Thyroid gland (tissue), 4 donors: ENCODE measurements at regions not wholly inside any gene's neighbourhood (a gene's known extent, or its start where the extent isn't known, plus 50 kb on each side); places are given as distances from the start of the nearest gene placed in this dataset.
A peak's percentile ranks its signal among the peaks of the same experiment; 100 is the strongest.

Experiments used
- DNase-seq, 2 donors: peaks; one replicate each; pipeline ENCODE4 v3.0.0-alpha.2; 2019
- H3K27ac ChIP-seq, 3 donors: fragments of 200-600 bp; sonication (generic); 1 replicate in 2 of 3; 2 replicates in 1 of 3; pipeline ENCODE4 v1.5.1; 2016 to 2019; ENCODE audit warnings: mild to moderate bottlenecking in 1 of 3, moderate library complexity in 1 of 3
- H3K27me3 ChIP-seq: fragments of 200-600 bp; sonication (generic); one replicate; pipeline ENCODE4 v1.5.1; 2019
- H3K36me3 ChIP-seq, 2 donors: fragments of 200-600 bp; sonication (generic); one replicate each; pipeline ENCODE4 v1.5.1; 2016 to 2019
- H3K4me1 ChIP-seq, 2 donors: fragments of 200-600 bp; sonication (generic); one replicate each; pipeline ENCODE4 v1.5.1; 2017 to 2019
- H3K4me3 ChIP-seq, 3 donors: fragments of 200-600 bp; sonication (generic); replicated peaks in 1 of 3; 1 replicate in 2 of 3; 2 replicates in 1 of 3; pipeline ENCODE4 v1.5.1; 2016; ENCODE audit warnings: mild to moderate bottlenecking in 1 of 3
- H3K9me3 ChIP-seq: fragments of 200-600 bp; sonication (generic); one replicate; pipeline ENCODE4 v1.5.1; 2017
- POLR2A ChIP-seq, 2 donors: fragments of 450-650 bp; IDR thresholded peaks; one replicate each; pipeline ENCODE4 v1.6.1; 2017; ENCODE audit warnings: antibody characterized with exemption in 2 of 2, mild to moderate bottlenecking in 2 of 2, moderate library complexity in 1 of 2
- WGBS, 2 donors: methylation state at CpG; one replicate each; pipeline ENCODE4 v1.1.5; 2017; 5-methylcytosine and 5-hydroxymethylcytosine counted together
- intact Hi-C: fragments of 100-400 bp; cut with DNase I; formaldehyde crosslinking; loops from one replicate; pipeline ENCODE4 v1.15.1; 2023
- TF ChIP-seq, protein P1 (sequence below), 6 experiments: fragments of 200-600 bp in 3 of 6; fragments of 450-650 bp in 3 of 6; sonication (generic) in 3 of 6; IDR thresholded peaks; one replicate each; pipeline ENCODE4 v1.5.1; 2016 to 2019; ENCODE audit warnings: antibody characterized with exemption in 6 of 6, mild to moderate bottlenecking in 2 of 6, inconsistent platforms in 1 of 6, moderate library complexity in 1 of 6

DNA sequence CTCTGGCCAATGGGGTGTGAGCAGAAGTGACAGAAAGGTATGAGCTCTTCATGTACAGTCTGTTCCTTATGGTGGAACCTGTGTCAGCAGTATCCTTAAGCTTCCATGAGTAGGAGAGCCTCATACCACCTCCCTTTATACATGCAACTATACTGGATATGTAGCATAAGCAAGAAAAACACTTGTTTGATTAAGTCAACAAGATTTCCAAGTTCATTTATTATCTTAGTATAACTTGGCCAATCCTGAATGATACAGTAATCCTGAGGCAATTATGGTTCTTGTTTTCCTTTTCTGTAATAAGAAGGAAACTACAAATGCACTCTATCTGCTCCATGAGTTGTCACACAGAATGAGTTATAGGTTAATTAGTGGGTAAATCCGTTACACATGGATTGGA lies 409.6 kb upstream of the ID4 start:
- H3K27me3 ChIP-seq: no peaks in the 10 kb centered on the region
- H3K4me3 ChIP-seq: no peak overlapping the region
- DNase-seq: no peak
- TF ChIP-seq, protein P1, sequence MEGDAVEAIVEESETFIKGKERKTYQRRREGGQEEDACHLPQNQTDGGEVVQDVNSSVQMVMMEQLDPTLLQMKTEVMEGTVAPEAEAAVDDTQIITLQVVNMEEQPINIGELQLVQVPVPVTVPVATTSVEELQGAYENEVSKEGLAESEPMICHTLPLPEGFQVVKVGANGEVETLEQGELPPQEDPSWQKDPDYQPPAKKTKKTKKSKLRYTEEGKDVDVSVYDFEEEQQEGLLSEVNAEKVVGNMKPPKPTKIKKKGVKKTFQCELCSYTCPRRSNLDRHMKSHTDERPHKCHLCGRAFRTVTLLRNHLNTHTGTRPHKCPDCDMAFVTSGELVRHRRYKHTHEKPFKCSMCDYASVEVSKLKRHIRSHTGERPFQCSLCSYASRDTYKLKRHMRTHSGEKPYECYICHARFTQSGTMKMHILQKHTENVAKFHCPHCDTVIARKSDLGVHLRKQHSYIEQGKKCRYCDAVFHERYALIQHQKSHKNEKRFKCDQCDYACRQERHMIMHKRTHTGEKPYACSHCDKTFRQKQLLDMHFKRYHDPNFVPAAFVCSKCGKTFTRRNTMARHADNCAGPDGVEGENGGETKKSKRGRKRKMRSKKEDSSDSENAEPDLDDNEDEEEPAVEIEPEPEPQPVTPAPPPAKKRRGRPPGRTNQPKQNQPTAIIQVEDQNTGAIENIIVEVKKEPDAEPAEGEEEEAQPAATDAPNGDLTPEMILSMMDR (IDR thresholded peaks at IDR 0.05): no peak
- TF ChIP-seq POLR2A (IDR thresholded peaks at IDR 0.05): no peak
- WGBS, 2 donors: 71 to 82% methylated on average over 1 of the region's 1 CpG
- intact Hi-C loops: no loop called here
- H3K36me3 ChIP-seq: no peaks in the 10 kb centered on the region
- H3K27ac ChIP-seq: no peak overlapping the region
- no peaks in the 10 kb centered on the region for H3K9me3 ChIP-seq
- H3K4me1 ChIP-seq: peaks cover 0 to 7% of the 10 kb centered on the region in 2 donors

DNA sequence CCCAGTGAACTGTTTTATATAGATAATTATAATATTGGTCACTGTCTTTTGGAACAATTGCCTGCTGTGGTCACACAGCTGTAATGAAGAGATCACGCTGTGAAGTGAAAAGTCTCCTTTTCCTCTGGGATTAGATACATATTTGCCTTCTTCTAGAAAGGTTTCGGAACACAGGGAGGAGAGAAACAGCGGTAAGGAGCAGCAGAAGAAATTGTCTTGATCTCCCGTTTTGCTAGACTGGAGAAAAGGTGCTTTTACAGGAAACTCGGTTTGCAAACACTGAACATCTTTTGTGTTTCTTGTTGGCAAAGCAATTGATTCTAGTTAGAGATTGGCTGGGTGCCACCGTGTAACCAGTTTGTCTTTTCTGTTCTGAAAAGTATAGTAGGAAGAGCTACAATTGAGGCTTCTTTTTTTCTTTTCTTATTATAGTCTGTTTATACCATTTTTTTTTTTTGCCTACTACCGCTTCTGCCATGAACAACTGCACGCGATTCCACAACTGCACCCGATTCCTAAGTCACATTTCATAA lies 404.1 kb upstream of the ID4 start:
- Histone ChIP-seq H3K27me3 (no peaks in the 10 kb centered on the region), H3K4me3 (no peak overlapping the region), H3K9me3 (no peaks in the 10 kb centered on the region), H3K36me3 (no peaks in the 10 kb centered on the region), H3K27ac (peak overlapping the region; percentile 50 to 74 (median 57)), H3K4me1 (peaks cover 21 to 36% of the 10 kb centered on the region in 2 donors)
- 29 to 36% methylated on average over 10 of the region's 10 CpGs for WGBS, 2 donors
- TF ChIP-seq, protein P1 (IDR thresholded peaks at IDR 0.05): no peak
- no peak for TF ChIP-seq POLR2A (IDR thresholded peaks at IDR 0.05)
- peak; percentile 79 to 80 for DNase-seq
- intact Hi-C loops: no loop called here

DNA sequence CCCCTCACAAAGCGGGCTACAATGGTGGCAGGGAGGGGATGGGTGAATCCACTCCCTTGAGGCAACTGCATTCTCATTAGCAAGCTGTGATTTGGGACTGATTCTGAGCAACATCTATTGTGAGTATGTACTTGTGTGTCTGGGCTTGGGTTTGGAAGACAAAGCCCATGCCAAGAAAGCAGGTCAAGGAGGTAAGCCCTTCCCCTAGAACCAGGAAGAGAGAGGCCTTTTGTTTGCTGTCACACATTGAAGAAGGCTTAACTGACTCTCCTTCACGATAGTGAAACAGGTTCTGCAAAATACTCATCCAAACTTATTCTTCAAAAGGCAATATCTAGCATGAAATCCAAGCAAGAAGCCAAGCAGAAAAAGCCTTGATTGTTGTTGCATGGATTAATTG lies 403.1 kb upstream of the ID4 start:
- intact Hi-C loops: no loop called here

DNA sequence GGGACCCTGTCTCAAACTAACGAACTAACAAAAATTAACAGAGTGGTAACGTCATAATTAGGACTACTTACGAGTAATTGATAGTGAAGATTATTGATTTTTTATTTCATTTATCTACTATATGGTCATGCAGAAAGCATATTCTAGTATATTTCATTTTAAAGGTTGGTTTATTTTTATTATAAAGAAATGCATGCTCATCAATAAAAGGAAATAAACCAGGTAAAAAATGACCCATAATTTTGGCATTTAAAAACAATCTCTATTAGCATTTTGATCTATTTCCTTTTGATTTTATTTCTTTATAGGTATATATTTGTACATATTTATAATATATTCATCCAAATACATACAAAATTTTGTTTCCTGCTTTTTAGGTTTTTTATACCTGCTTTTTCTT lies 401.4 kb upstream of the ID4 start:
- TF ChIP-seq, protein P1 (IDR thresholded peaks at IDR 0.05): no peak
- no peak for TF ChIP-seq POLR2A (IDR thresholded peaks at IDR 0.05)
- Histone ChIP-seq H3K9me3 (no peaks in the 10 kb centered on the region), H3K4me3 (no peak overlapping the region), H3K27ac (no peak overlapping the region), H3K36me3 (no peaks in the 10 kb centered on the region), H3K27me3 (no peaks in the 10 kb centered on the region), H3K4me1 (peaks cover 41 to 55% of the 10 kb centered on the region in 2 donors)
- intact Hi-C loops: no loop called here
- WGBS, 2 donors: 82 to 95% methylated on average over 3 of the region's 3 CpGs
- DNase-seq: no peak

More for the DNA sequence above, 403.1 kb upstream of the ID4 start:
- Histone ChIP-seq H3K27me3 (no peaks in the 10 kb centered on the region), H3K27ac (peak overlapping the region; percentile 50 to 74 (median 57)), H3K9me3 (no peaks in the 10 kb centered on the region), H3K36me3 (no peaks in the 10 kb centered on the region), H3K4me1 (peaks cover 29 to 44% of the 10 kb centered on the region in 2 donors), H3K4me3 (no peak overlapping the region)
- TF ChIP-seq, protein P1 (IDR thresholded peaks at IDR 0.05): no peak
- TF ChIP-seq POLR2A (IDR thresholded peaks at IDR 0.05): no peak
- WGBS, 2 donors: 56 to 68% methylated on average over 2 of the region's 2 CpGs
- DNase-seq: peak; percentile 3 to 17

DNA sequence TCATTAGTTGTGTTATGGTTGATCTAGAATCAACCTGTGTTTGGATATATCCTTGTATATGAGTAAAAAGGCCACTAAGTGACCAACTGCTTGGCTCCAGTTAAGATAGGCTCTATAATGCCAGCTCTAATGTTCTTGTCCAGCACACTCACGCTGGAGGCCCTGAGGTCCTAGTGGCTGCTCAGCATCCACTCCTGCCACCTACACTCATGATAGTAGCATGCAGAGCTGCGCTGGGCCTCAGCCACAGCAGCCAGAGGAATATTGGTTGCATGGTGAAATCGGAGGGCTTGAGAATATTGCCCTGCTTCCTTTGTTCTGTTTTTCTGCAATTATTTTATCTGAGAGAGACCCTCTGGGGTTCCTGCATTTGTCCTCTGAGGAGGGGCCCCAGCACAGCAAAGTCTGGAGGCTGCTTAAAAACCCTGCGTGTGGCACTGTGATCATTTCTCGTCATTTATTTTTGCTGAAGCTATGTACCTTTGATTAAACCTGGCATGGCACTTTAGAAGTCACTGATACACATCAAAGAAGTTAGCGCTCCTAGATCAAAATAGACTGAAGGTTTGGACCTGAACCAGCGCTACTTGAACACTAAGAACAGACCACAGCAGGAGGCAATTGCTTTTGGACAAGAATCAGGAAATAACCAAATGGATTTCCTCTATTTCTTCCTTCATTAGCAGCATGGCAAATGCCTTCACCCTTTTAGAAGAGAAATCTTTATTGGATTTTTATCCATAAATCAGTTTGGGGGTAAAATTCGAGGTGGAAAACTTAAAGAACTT lies 398.4 kb upstream of the ID4 start:
- 33 to 40% methylated on average over 8 of the region's 8 CpGs for WGBS, 2 donors
- peaks cover 38 to 47% of the 10 kb centered on the region in 2 donors for H3K4me1 ChIP-seq
- DNase-seq: peak; percentile 77 to 80
- no peaks in the 10 kb centered on the region for H3K27me3 ChIP-seq
- intact Hi-C loops: no loop called here
- TF ChIP-seq POLR2A (IDR thresholded peaks at IDR 0.05): peak in 1 of 2 donors; percentile 18
- TF ChIP-seq, protein P1 (IDR thresholded peaks at IDR 0.05): peak in 3 of 6 experiments; percentile 7 to 24 (median 15)
- peak overlapping the region; percentile 71 to 92 (median 81) for H3K27ac ChIP-seq
- H3K36me3 ChIP-seq: no peaks in the 10 kb centered on the region
- no peaks in the 10 kb centered on the region for H3K9me3 ChIP-seq
- no peak overlapping the region for H3K4me3 ChIP-seq
